ENCODE measurements at regions not wholly inside any gene's neighbourhood (a gene's known extent, or its start where the extent isn't known, plus 50 kb on each side); places are given as distances from the start of the nearest gene placed in this dataset.

DNA sequence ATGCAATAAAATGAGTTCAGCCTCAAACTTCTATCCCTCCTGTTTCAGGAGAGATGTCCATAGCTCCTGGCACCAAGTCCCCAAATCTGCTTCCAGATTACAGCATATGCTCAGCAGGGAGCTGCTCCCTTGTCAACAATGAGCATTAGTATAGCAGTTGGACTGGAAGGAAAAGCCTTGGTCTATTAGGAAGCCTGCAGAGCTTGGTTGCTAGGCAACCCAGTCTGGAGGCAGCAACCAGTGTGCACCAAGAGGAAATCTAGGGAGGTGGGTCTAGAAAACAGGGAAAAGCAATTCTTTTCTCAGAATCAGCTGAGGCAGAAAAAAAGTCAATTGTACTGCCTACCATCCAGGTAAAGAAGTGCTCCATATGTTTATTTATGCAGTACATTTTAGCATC is 229.5 kb upstream of the NMUR2 start:
- POLR2A ChIA-PET: no interaction called here
- CTCF ChIA-PET: no interaction called here
- Histone ChIP-seq H3K4me3 (no peak overlapping the region), H3K9me3 (no peaks in the 10 kb centered on the region), H3K4me1 (no peaks in the 10 kb centered on the region), H3K4me2 (no peak overlapping the region), H3K27ac (no peak overlapping the region)
- TF ChIP-seq CEBPB (IDR thresholded peaks at IDR 0.05) (no peak), HDAC2 (IDR thresholded peaks at IDR 0.05) (no peak), RCOR1 (IDR thresholded peaks at IDR 0.05; ENCODE audit: low read depth, low read length) (no peak), USF2 (IDR thresholded peaks at IDR 0.05) (no peak), ZC3H11A (IDR thresholded peaks at IDR 0.05) (no peak), JUNB (IDR thresholded peaks at IDR 0.05) (no peak)
- DNase-seq (ENCODE audit: low read depth in 1 of 2, low spot score in 1 of 2) (no peak), FAIRE-seq (no peak), ATAC-seq (no peak)

DNA sequence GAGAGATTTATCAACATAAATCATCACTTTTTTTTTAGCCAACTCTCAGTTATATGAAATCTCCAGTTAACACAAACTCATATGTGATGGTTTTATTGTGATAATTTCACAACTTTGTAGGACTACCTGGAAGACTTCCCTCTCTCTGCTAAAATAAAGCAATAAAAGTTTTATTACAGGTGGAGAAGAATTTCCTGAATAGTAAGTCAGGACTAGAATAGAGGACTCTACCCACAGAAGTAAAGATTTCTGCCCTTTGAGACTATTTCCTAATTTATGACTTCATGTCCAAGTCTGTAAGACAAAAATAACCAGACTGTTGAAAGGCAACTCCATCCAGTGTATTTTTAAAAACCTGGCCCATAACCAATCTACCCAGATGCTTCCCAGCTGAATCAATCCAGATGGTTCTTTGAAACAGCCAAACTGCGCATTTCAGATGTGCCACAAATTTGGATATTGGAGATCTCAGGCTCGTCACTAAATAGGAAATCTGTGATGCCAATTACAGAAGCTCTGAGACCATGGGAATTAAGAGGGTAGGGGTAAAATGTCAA is 234.0 kb upstream of the NMUR2 start:
- H3K4me2 ChIP-seq: no peak overlapping the region
- ATAC-seq (no peak), DNase-seq (ENCODE audit: low read depth in 1 of 2, low spot score in 1 of 2) (no peak), FAIRE-seq (no peak)
- no peak overlapping the region for H3K27ac ChIP-seq
- no peak for TF ChIP-seq NFE2L2 (conservative IDR thresholded peaks at IDR 0.05; ENCODE audit: low read length)
- no peak for TF ChIP-seq CBX8 (IDR thresholded peaks at IDR 0.05)
- no peak for TF ChIP-seq JUN (IDR thresholded peaks at IDR 0.05)
- no peak for TF ChIP-seq HDAC2 (IDR thresholded peaks at IDR 0.05)
- TF ChIP-seq ZNF302 (CRISPR knock-in tag; IDR thresholded peaks at IDR 0.05): no peak
- TF ChIP-seq, protein P1, sequence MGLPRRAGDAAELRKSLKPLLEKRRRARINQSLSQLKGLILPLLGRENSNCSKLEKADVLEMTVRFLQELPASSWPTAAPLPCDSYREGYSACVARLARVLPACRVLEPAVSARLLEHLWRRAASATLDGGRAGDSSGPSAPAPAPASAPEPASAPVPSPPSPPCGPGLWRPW (IDR thresholded peaks at IDR 0.05): no peak
- no peak for TF ChIP-seq ZSCAN20 (CRISPR knock-in tag; IDR thresholded peaks at IDR 0.05)
- TF ChIP-seq RARB (CRISPR knock-in tag; IDR thresholded peaks at IDR 0.05): no peak
- no peaks in the 10 kb centered on the region for H3K4me1 ChIP-seq
- whole genome bisulfite sequencing (ENCODE audit: missing lambda C conversion rate): 3% methylated on average over 2 of the region's 2 CpGs
- POLR2A ChIA-PET: no interaction called here
- no peaks in the 10 kb centered on the region for H3K9me3 ChIP-seq
- no peak overlapping the region for H3K4me3 ChIP-seq
- CTCF ChIA-PET: no interaction called here

- POLR2A ChIA-PET: no interaction called here
- WGBS (ENCODE audit: missing lambda C conversion rate): 11% methylated on average over 10 of the region's 10 CpGs
- ATAC-seq: no peak
- H3K4me1 ChIP-seq: no peaks in the 10 kb centered on the region
- no peak overlapping the region for H3K4me3 ChIP-seq
- no peaks in the 10 kb centered on the region for H3K9me3 ChIP-seq
- FAIRE-seq: no peak
- TF ChIP-seq, protein P2, sequence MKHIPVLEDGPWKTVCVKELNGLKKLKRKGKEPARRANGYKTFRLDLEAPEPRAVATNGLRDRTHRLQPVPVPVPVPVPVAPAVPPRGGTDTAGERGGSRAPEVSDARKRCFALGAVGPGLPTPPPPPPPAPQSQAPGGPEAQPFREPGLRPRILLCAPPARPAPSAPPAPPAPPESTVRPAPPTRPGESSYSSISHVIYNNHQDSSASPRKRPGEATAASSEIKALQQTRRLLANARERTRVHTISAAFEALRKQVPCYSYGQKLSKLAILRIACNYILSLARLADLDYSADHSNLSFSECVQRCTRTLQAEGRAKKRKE (CRISPR knock-in tag; IDR thresholded peaks at IDR 0.05; ENCODE audit: low read depth): no peak
- TF ChIP-seq HEYL (CRISPR knock-in tag; IDR thresholded peaks at IDR 0.05) (no peak), SREBF2 (IDR thresholded peaks at IDR 0.05) (no peak), JUNB (IDR thresholded peaks at IDR 0.05) (no peak), RCOR1 (IDR thresholded peaks at IDR 0.05; ENCODE audit: low read depth, low read length) (no peak), ESRRA (IDR thresholded peaks at IDR 0.05; ENCODE audit: borderline replicate concordance, low read length) (no peak)
- TF ChIP-seq, protein P1 (IDR thresholded peaks at IDR 0.05): no peak
- no peak for DNase-seq (ENCODE audit: low read depth in 1 of 2, low spot score in 1 of 2)
- CTCF ChIA-PET: no interaction called here
- no peak overlapping the region for H3K4me2 ChIP-seq
- no peak overlapping the region for H3K27ac ChIP-seq
Observed at GRCh38 chr5:152641970-152642805, 237.1 kb upstream of the NMUR2 start.

DNA sequence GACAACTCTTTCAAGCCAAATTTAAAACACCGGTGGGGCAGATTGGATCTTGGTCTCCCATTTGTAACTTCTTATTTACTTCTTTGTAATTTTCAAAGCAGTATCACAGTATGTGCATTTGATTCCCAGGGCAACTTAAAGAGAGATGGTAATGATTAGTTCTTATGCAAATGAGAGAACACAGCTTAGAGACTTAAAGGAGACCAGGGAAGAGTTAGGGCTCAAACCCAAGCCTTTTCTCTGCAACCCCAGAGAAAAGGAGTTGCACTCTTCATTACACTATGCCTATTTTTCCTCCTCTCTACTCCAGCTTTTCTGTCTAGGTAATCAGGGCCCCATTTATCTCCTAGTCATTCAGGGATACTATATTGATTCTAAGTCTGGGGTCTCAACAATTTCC is 237.8 kb upstream of the NMUR2 start:
- Histone ChIP-seq H3K4me3 (no peak overlapping the region), H3K4me2 (no peak overlapping the region), H3K9me3 (no peaks in the 10 kb centered on the region), H3K27ac (no peak overlapping the region), H3K4me1 (no peaks in the 10 kb centered on the region)
- DNase-seq (ENCODE audit: low read depth in 1 of 2, low spot score in 1 of 2) (no peak), FAIRE-seq (no peak), ATAC-seq (no peak)
- CTCF ChIA-PET: no interaction called here
- no peak for TF ChIP-seq MAZ (IDR thresholded peaks at IDR 0.05; ENCODE audit: borderline replicate concordance, low read depth, low read length)
- no peak for TF ChIP-seq NR3C1 (IDR thresholded peaks at IDR 0.05)
- no peak for TF ChIP-seq TFCP2L1 (CRISPR knock-in tag; IDR thresholded peaks at IDR 0.05)
- no peak for TF ChIP-seq HEYL (CRISPR knock-in tag; IDR thresholded peaks at IDR 0.05)
- TF ChIP-seq CBX8 (IDR thresholded peaks at IDR 0.05): no peak
- TF ChIP-seq USF2 (IDR thresholded peaks at IDR 0.05): no peak
- TF ChIP-seq JUN (IDR thresholded peaks at IDR 0.05): no peak
- no peak for TF ChIP-seq RCOR1 (IDR thresholded peaks at IDR 0.05; ENCODE audit: low read depth, low read length)
- TF ChIP-seq KDM5A (IDR thresholded peaks at IDR 0.05): no peak
- TF ChIP-seq RNF2 (IDR thresholded peaks at IDR 0.05; ENCODE audit: borderline replicate concordance, low read depth): no peak
- no peak for TF ChIP-seq ZNF302 (CRISPR knock-in tag; IDR thresholded peaks at IDR 0.05)
- TF ChIP-seq CHD2 (IDR thresholded peaks at IDR 0.05; ENCODE audit: low read length, partially characterized antibody): no peak
- 30% methylated on average over 1 of the region's 1 CpG for WGBS (ENCODE audit: missing lambda C conversion rate)
- POLR2A ChIA-PET: no interaction called here
